ENCODE measurements at regions not wholly inside any gene's neighbourhood (a gene's known extent, or its start where the extent isn't known, plus 50 kb on each side); places are given as distances from the start of the nearest gene placed in this dataset.

DNA sequence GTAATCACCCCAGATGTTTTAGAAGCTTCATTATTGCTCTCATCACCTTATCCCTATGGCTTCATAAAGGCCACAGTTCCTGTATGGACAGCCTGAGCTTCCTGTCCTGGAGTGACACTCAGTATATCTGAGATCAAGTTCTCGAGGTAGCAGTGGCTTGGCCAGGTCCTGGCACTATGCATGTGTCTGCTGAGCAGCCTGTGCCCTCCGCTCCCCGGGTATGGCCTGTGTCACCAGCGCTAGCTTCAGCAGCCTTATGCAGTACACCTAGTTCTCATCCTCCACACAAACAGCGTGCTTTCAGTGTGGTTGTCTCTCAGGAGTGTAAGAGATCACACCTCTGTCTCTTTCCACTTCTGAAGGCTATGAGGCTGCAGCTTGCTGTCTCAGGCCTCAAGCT is 514.7 kb downstream of the DIRAS2 start:
- no peak for TF ChIP-seq POLR2A (IDR thresholded peaks at IDR 0.05; ENCODE audit: low read length)
- no peak for TF ChIP-seq GATA1 (IDR thresholded peaks at IDR 0.05; ENCODE audit: low read depth, low read length)
